HG03175 (cell line): ENCODE measurements at regions not wholly inside any gene's neighbourhood (a gene's known extent, or its start where the extent isn't known, plus 50 kb on each side); places are given as distances from the start of the nearest gene placed in this dataset.

ENCODE experiments used
- ATAC-seq: cut with Tn5 transposase; IDR thresholded peaks from one replicate; pipeline ENCODE4 v1.9.1; 2021; ENCODE audit warnings: mild to moderate bottlenecking, moderate library complexity; ENCODE audit not compliant: unreplicated experiment

- ATAC-seq = no peak
These were observed 63.7 kb upstream of the POU3F3 start for GRCh38 chr2:104790100-104790811.

- ATAC-seq = no peak
These were observed 62.9 kb upstream of the POU3F3 start for GRCh38 chr2:104790901-104791495.

- ATAC-seq = no peak
These were observed 59.9 kb upstream of the POU3F3 start for GRCh38 chr2:104793966-104794365.

- no peak for ATAC-seq
These were observed 59.5 kb upstream of the POU3F3 start for GRCh38 chr2:104794441-104794840.
